ENCODE measurements at regions not wholly inside any gene's neighbourhood (a gene's known extent, or its start where the extent isn't known, plus 50 kb on each side); places are given as distances from the start of the nearest gene placed in this dataset.

DNA sequence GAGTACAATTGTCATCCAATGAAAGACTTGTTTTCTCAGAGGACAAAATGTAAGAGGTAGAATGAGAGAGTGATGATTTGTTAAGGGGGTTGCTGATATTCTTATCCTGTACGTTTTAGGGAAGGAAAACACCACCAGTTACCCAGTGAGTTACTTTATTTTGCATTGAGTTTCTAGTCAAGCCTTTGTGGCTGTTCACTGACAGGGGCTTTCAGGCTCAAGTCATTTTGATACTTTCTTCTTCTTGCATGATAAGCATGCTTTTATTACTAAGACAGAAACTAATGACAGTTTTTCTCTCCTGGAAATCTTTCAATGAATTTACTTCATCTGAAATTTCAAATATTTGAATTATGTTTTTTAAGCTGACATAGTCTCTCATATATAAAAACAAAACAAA, 710.2 kb upstream of the POM121L12 start:
- Mint-ChIP-seq H3K27me3 (no peaks in the 10 kb centered on the region), H3K9me3 (peaks cover 10% of the 10 kb centered on the region), H3K27ac (no peak overlapping the region), H3K36me3 (ENCODE audit: low read depth) (no peaks in the 10 kb centered on the region), H3K4me3 (no peak overlapping the region), H3K4me1 (no peaks in the 10 kb centered on the region)
- ATAC-seq (ENCODE audit: low read depth) = no peak
- CTCF ChIA-PET = no interaction called here
- TF ChIP-seq, protein P1, sequence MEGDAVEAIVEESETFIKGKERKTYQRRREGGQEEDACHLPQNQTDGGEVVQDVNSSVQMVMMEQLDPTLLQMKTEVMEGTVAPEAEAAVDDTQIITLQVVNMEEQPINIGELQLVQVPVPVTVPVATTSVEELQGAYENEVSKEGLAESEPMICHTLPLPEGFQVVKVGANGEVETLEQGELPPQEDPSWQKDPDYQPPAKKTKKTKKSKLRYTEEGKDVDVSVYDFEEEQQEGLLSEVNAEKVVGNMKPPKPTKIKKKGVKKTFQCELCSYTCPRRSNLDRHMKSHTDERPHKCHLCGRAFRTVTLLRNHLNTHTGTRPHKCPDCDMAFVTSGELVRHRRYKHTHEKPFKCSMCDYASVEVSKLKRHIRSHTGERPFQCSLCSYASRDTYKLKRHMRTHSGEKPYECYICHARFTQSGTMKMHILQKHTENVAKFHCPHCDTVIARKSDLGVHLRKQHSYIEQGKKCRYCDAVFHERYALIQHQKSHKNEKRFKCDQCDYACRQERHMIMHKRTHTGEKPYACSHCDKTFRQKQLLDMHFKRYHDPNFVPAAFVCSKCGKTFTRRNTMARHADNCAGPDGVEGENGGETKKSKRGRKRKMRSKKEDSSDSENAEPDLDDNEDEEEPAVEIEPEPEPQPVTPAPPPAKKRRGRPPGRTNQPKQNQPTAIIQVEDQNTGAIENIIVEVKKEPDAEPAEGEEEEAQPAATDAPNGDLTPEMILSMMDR (IDR thresholded peaks at IDR 0.05) = no peak
- DNase-seq = no peak
- POLR2A ChIA-PET = no interaction called here
- intact Hi-C loops (cut with micrococcal nuclease) = loop anchor here (10.0 kb wide), 1 partner anchor 60 kb away; no protein-coding TSS in a partner anchor

DNA sequence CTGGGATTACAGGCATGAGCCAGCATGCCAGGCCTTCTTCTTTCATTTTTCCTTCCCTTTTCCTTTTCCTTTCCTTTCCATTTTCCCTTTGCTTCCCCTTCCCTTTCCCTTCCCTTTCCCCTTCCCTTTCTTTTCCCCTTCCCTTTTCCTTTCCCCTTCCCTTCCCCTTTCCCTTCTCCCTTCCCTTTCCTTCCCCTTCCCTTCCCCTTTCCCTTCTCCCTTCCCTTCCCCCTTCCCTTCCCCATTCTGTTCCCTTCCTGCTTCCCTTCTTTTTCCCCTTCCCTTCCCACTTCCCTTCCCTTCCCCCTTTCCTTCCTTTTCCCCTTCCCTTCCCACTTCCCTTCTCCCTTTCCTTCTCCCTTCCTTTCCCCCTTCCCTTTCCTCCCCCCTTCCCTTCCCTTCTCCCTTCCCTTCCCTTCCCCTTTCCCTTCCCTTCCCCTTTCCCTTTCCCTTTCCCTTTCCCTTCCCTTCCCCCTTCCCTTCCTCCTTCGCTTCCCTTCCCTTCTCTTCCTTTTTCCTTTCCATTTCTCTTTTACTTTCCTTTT, 712.2 kb upstream of the POM121L12 start:
- H3K4me3 Mint-ChIP-seq = no peak overlapping the region
- TF ChIP-seq, protein P1 (IDR thresholded peaks at IDR 0.05) = no peak
- DNase-seq = no peak
- POLR2A ChIA-PET = no interaction called here
- no peaks in the 10 kb centered on the region for H3K36me3 Mint-ChIP-seq (ENCODE audit: low read depth)
- no peak for ATAC-seq (ENCODE audit: low read depth)
- H3K27ac Mint-ChIP-seq = no peak overlapping the region
- intact Hi-C loops (cut with micrococcal nuclease) = loop anchor here (10.0 kb wide), 1 partner anchor 62 kb away; no protein-coding TSS in a partner anchor
- no peaks in the 10 kb centered on the region for H3K4me1 Mint-ChIP-seq
- CTCF ChIA-PET = no interaction called here
- H3K9me3 Mint-ChIP-seq = peaks cover 6% of the 10 kb centered on the region
- no peaks in the 10 kb centered on the region for H3K27me3 Mint-ChIP-seq

DNA sequence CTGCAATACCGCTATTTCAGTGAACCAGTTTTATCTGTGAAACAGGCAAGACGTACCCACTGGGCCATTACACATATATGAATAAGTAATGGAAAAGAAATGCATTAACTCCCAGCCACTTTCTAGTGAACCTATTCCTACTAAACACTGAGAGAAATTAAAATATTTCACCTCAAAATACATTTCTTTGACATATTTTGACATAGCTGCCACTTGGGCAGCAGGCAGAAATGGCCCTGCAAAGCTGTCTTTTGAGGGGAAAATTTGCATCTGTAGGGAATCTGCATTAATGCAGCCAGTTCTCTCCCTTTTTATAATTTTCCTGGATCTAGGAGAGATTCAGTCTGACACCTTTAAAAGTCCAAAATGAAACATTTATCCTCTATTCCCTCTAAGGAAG, 714.8 kb upstream of the POM121L12 start:
- peaks cover 6% of the 10 kb centered on the region for H3K9me3 Mint-ChIP-seq
- H3K27me3 Mint-ChIP-seq = no peaks in the 10 kb centered on the region
- ATAC-seq (ENCODE audit: low read depth) (no peak), DNase-seq (no peak)
- TF ChIP-seq, protein P1 (IDR thresholded peaks at IDR 0.05) = no peak
- H3K27ac Mint-ChIP-seq = no peak overlapping the region
- intact Hi-C loops (cut with micrococcal nuclease) = loop anchor here (10.0 kb wide), 1 partner anchor 64 kb away; no protein-coding TSS in a partner anchor
- H3K4me1 Mint-ChIP-seq = no peaks in the 10 kb centered on the region
- ChIA-PET CTCF (no interaction called here), POLR2A (no interaction called here)
- no peak overlapping the region for H3K4me3 Mint-ChIP-seq
- no peaks in the 10 kb centered on the region for H3K36me3 Mint-ChIP-seq (ENCODE audit: low read depth)

DNA sequence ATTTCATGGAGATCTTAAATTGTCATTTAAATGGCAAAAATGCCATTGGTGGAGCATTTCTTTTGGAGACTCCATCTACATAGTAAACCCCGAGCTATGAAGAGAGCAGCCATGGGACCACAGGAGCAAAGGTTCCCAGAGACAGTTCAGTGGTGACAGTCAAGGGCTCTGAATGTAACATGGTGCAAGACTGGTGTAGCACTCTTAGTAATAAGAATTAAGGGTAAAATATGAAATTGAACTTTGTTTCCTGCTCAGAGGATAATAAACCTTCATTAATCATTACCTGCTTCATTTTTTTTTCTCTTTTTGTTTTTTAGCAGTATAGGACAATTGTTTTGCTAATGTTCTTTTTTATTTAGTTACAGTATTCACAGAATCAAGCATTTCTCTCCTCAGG, 717.5 kb upstream of the POM121L12 start:
- Mint-ChIP-seq H3K36me3 (ENCODE audit: low read depth) (no peaks in the 10 kb centered on the region), H3K4me1 (no peaks in the 10 kb centered on the region), H3K9me3 (peaks cover 4% of the 10 kb centered on the region), H3K27ac (no peak overlapping the region), H3K4me3 (no peak overlapping the region), H3K27me3 (no peaks in the 10 kb centered on the region)
- DNase-seq (no peak), ATAC-seq (ENCODE audit: low read depth) (no peak)
- ChIA-PET CTCF (no interaction called here), POLR2A (no interaction called here)
- intact Hi-C loops (cut with micrococcal nuclease) = no loop called here
- TF ChIP-seq, protein P1 (IDR thresholded peaks at IDR 0.05) = no peak

DNA sequence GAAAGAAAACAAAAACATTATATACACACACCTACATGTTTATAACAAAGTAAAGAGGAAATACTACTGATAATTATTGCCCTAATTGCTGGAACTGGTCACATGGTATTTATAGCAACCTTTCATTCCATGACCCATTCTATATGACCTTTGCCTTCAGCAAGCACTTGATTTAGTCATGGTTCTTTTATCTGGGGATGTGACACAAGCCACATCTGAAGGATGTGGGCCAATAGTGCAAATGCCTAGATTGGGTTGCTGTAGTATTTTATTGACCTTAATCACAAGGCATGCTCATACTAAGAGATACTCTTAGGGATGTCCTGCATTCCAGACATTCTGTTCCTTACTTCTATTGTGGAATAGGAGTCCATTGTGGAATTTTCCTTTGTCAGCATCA, 723.5 kb upstream of the POM121L12 start:
- CTCF ChIA-PET = no interaction called here
- DNase-seq (no peak), ATAC-seq (ENCODE audit: low read depth) (no peak)
- TF ChIP-seq, protein P1 (IDR thresholded peaks at IDR 0.05) = no peak
- no peaks in the 10 kb centered on the region for H3K27me3 Mint-ChIP-seq
- H3K4me3 Mint-ChIP-seq = no peak overlapping the region
- no peaks in the 10 kb centered on the region for H3K36me3 Mint-ChIP-seq (ENCODE audit: low read depth)
- no peak overlapping the region for H3K27ac Mint-ChIP-seq
- H3K9me3 Mint-ChIP-seq = peaks cover 19% of the 10 kb centered on the region
- intact Hi-C loops (cut with micrococcal nuclease) = no loop called here
- POLR2A ChIA-PET = no interaction called here
- H3K4me1 Mint-ChIP-seq = no peaks in the 10 kb centered on the region

Measured in activated B cell treated with CpG ODN at 0.5 μM for 24 hours (primary cell).